ENCODE measurements at regions not wholly inside any gene's neighbourhood (a gene's known extent, or its start where the extent isn't known, plus 50 kb on each side); places are given as distances from the start of the nearest gene placed in this dataset.

GRCh38 chr10:78895469-78895868 is 173.3 kb upstream of the ZMIZ1 start:
- Histone ChIP-seq H2AFZ (ENCODE audit: low read length) (no peak overlapping the region), H3K4me1 (ENCODE audit: insufficient read depth, low read length, severe bottlenecking) (no peaks in the 10 kb centered on the region), H3K9me2 (ENCODE audit: low read depth, low read length) (no peaks in the 10 kb centered on the region), H3F3A (ENCODE audit: insufficient read depth, low read length) (no peaks in the 10 kb centered on the region), H3K4me2 (ENCODE audit: low read length) (no peak overlapping the region), H3K79me2 (ENCODE audit: insufficient read depth, low read length) (no peaks in the 10 kb centered on the region), H3K9me3 (ENCODE audit: low read length) (no peaks in the 10 kb centered on the region), H3K27ac (ENCODE audit: low read depth, low read length, poor library complexity, severe bottlenecking) (no peak overlapping the region), H3K27me3 (ENCODE audit: insufficient read depth, low read length) (no peaks in the 10 kb centered on the region), H3K4me3 (ENCODE audit: low read depth, low read length, poor library complexity, severe bottlenecking) (no peak overlapping the region), H3K36me3 (ENCODE audit: insufficient read depth, low read length) (no peaks in the 10 kb centered on the region), H4K20me1 (ENCODE audit: insufficient read depth, low read length) (no peaks in the 10 kb centered on the region), H3K9ac (ENCODE audit: low read length) (no peak overlapping the region)
- TF ChIP-seq CTCF (IDR thresholded peaks at IDR 0.05; ENCODE audit: low read length), result no peak
- no peak for TF ChIP-seq EZH2 (IDR thresholded peaks at IDR 0.05; ENCODE audit: borderline replicate concordance, low read length)

GRCh38 chr10:78896159-78896928 is 172.4 kb upstream of the ZMIZ1 start:
- Histone ChIP-seq H3K4me1 (ENCODE audit: insufficient read depth, low read length, severe bottlenecking) (no peaks in the 10 kb centered on the region), H2AFZ (ENCODE audit: low read length) (no peak overlapping the region), H3K9ac (ENCODE audit: low read length) (no peak overlapping the region), H3K27ac (ENCODE audit: low read depth, low read length, poor library complexity, severe bottlenecking) (no peak overlapping the region), H3K9me3 (ENCODE audit: low read length) (no peaks in the 10 kb centered on the region), H3K27me3 (ENCODE audit: insufficient read depth, low read length) (no peaks in the 10 kb centered on the region), H3K4me2 (ENCODE audit: low read length) (no peak overlapping the region), H3K36me3 (ENCODE audit: insufficient read depth, low read length) (no peaks in the 10 kb centered on the region), H3F3A (ENCODE audit: insufficient read depth, low read length) (no peaks in the 10 kb centered on the region), H3K79me2 (ENCODE audit: insufficient read depth, low read length) (no peaks in the 10 kb centered on the region), H3K9me2 (ENCODE audit: low read depth, low read length) (no peaks in the 10 kb centered on the region), H3K4me3 (ENCODE audit: low read depth, low read length, poor library complexity, severe bottlenecking) (no peak overlapping the region), H4K20me1 (ENCODE audit: insufficient read depth, low read length) (no peaks in the 10 kb centered on the region)
- TF ChIP-seq EZH2 (IDR thresholded peaks at IDR 0.05; ENCODE audit: borderline replicate concordance, low read length) (no peak), CTCF (IDR thresholded peaks at IDR 0.05; ENCODE audit: low read length) (no peak)

GRCh38 chr10:78898341-78899097 is 170.2 kb upstream of the ZMIZ1 start:
- Histone ChIP-seq H3K4me3 (ENCODE audit: low read depth, low read length, poor library complexity, severe bottlenecking) (no peak overlapping the region), H3K9me3 (ENCODE audit: low read length) (no peaks in the 10 kb centered on the region), H2AFZ (ENCODE audit: low read length) (no peak overlapping the region), H3K79me2 (ENCODE audit: insufficient read depth, low read length) (no peaks in the 10 kb centered on the region), H4K20me1 (ENCODE audit: insufficient read depth, low read length) (no peaks in the 10 kb centered on the region), H3F3A (ENCODE audit: insufficient read depth, low read length) (no peaks in the 10 kb centered on the region), H3K4me2 (ENCODE audit: low read length) (no peak overlapping the region), H3K27me3 (ENCODE audit: insufficient read depth, low read length) (no peaks in the 10 kb centered on the region), H3K4me1 (ENCODE audit: insufficient read depth, low read length, severe bottlenecking) (no peaks in the 10 kb centered on the region), H3K27ac (ENCODE audit: low read depth, low read length, poor library complexity, severe bottlenecking) (no peak overlapping the region), H3K9me2 (ENCODE audit: low read depth, low read length) (no peaks in the 10 kb centered on the region), H3K9ac (ENCODE audit: low read length) (no peak overlapping the region), H3K36me3 (ENCODE audit: insufficient read depth, low read length) (no peaks in the 10 kb centered on the region)
- TF ChIP-seq CTCF (IDR thresholded peaks at IDR 0.05; ENCODE audit: low read length) (no peak), EZH2 (IDR thresholded peaks at IDR 0.05; ENCODE audit: borderline replicate concordance, low read length) (no peak)
